GM18517 (cell line): ENCODE measurements at regions not wholly inside any gene's neighbourhood (a gene's known extent, or its start where the extent isn't known, plus 50 kb on each side); places are given as distances from the start of the nearest gene placed in this dataset.

ENCODE experiments used
- ATAC-seq: cut with Tn5 transposase; IDR thresholded peaks from one replicate; pipeline ENCODE4 v1.9.1; 2021; ENCODE audit warnings: mild to moderate bottlenecking, moderate library complexity; ENCODE audit not compliant: unreplicated experiment

GRCh38 chr2:118301248-118301647 lies 213.0 kb downstream of the INSIG2 start:
- no peak for ATAC-seq

GRCh38 chr2:118300832-118301231 lies 212.6 kb downstream of the INSIG2 start:
- no peak for ATAC-seq

- no peak for ATAC-seq
Measured at GRCh38 chr2:118296663-118297062, 208.4 kb downstream of the INSIG2 start.

- no peak for ATAC-seq
Measured at GRCh38 chr2:118295592-118296390, 207.5 kb downstream of the INSIG2 start.

GRCh38 chr2:118294063-118294462 lies 205.8 kb downstream of the INSIG2 start:
- no peak for ATAC-seq

- ATAC-seq: no peak
Measured at GRCh38 chr2:118292991-118293390, 204.7 kb downstream of the INSIG2 start.

- ATAC-seq: no peak
Measured at GRCh38 chr2:118291251-118291880, 203.1 kb downstream of the INSIG2 start.

- ATAC-seq: no peak
Measured at GRCh38 chr2:118290411-118291250, 202.4 kb downstream of the INSIG2 start.

- ATAC-seq: no peak
Measured at GRCh38 chr2:118279005-118279404, 190.7 kb downstream of the INSIG2 start.

GRCh38 chr2:118278046-118278445 lies 189.8 kb downstream of the INSIG2 start:
- no peak for ATAC-seq

GRCh38 chr2:118274841-118275510 lies 186.7 kb downstream of the INSIG2 start:
- ATAC-seq: no peak

- ATAC-seq: no peak
Measured at GRCh38 chr2:118272391-118272790, 184.1 kb downstream of the INSIG2 start.

GRCh38 chr2:118269408-118270051 lies 181.3 kb downstream of the INSIG2 start:
- ATAC-seq: peak; percentile 60

GRCh38 chr2:118268268-118268667 lies 180.0 kb downstream of the INSIG2 start:
- no peak for ATAC-seq

- ATAC-seq: no peak
Measured at GRCh38 chr2:118265873-118266455, 177.7 kb downstream of the INSIG2 start.

- ATAC-seq: no peak
Measured at GRCh38 chr2:118264232-118264990, 176.1 kb downstream of the INSIG2 start.

- no peak for ATAC-seq
Measured at GRCh38 chr2:118257696-118258095, 169.4 kb downstream of the INSIG2 start.

GRCh38 chr2:118255771-118256372 lies 167.6 kb downstream of the INSIG2 start:
- ATAC-seq: no peak

- no peak for ATAC-seq
Measured at GRCh38 chr2:118255301-118255700, 167.0 kb downstream of the INSIG2 start.
